NCI-H2196 treated with DMSO at 0.1 percent for 48 hours (cell line): ENCODE measurements at regions not wholly inside any gene's neighbourhood (a gene's known extent, or its start where the extent isn't known, plus 50 kb on each side); places are given as distances from the start of the nearest gene placed in this dataset.

Source experiments
- DNase-seq: peaks from one replicate; lab custom pipeline; 2025; ENCODE audit not compliant: unreplicated experiment; lab: John Stamatoyannopoulos, UW

DNA sequence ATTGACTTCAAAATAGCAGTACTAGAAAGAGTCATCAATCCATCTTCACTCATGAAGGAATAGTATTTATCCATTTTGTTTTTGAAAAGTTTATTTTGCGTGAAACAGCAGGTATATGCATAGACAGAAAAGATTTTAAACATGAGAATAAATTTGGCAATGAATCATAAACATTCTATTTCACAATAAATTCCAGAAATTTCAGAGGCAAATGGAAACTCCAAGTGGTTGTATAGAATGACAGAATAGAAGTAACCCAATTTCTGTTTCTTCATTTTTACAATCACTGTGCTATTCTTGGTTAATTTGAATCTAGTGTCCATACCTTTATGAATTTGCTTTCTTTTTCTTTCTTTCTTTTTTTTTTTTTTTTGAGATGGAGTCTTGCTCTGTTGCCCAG lies 173.0 kb upstream of the ECI2 start:
- DNase-seq, result no peak

DNA sequence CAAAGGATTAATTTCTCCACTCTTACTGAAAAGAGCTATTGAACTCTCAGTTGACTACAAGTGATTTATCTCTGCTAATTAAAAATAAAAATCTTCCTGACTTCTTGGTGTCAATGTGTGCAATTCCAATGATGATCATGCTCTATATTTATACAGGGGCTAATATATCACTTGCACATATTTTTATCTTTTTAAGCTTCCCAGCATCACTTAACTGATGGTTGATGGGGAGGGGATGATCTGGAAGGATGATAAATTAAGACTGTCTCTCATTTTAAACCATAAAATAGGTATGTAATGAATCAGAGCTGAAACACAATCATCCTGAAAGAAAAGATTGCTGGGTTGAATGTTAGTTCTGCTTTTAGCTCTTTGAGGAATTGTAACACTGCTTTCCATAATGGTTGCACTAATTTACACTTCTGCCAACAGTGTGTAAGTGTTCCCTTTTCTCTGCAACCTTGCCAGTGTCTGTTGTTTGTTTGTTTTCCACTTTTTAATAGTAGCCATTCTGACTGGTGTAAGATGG lies 169.6 kb upstream of the ECI2 start:
- DNase-seq, result no peak

DNA sequence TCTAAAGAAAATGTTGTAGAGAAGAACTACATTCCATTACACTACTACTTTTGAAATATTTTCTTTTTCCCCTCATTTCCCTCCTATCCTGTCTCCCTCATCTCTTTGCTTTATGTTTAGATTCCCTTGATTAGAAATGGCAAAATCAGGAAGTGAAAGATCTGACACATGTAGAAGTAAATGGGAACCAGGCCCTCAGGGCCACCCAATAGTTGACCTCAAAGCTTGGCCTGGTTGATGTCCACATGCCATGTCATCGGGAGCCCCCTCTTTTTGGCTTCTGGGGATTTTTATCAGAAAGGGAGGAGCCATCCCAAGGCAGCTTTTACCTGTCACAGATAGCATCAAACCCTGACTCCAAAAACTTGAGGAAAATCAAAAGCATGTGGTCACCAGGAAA lies 168.3 kb upstream of the ECI2 start:
- no peak for DNase-seq

- no peak for DNase-seq
Observed at GRCh38 chr6:4302524-4302923, 167.1 kb upstream of the ECI2 start.

DNA sequence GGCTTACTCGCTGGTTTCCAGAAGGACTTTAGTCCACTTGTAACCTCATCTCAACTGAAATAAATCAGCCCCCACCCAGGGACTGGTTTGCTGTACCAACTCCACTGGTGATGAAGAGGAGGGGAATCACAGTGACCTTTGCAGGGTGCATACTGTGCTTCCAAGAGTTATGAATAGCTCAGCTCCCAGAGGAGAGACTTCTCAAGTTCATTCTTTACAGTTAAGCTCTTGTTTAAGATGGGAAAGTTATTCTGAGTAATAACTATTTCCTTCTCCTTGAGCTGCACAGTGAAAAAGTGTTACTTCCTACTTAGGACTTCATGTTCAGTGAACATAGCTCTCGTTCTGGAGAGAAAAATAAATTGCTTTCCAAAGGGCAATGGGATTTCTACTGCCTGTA lies 166.5 kb upstream of the ECI2 start:
- no peak for DNase-seq

DNA sequence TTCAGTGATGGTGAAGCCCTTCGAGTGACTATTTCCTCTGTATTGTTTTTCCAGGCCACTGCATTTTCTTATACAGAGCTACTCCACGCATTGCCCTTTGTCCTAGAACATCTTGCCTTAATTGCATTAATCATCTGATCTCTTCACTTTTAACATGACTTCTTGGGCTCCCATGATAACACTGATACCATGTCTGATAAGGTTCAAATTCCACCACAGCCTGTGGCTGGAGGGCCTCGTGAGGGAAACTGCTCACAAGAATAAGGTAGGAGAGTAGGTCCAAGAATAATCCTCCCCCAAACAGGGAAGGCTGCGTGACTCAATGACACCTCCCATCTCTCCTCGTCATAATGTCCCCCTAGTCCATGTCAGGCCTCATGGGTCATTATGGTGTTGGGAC lies 165.5 kb upstream of the ECI2 start:
- DNase-seq, result no peak

DNA sequence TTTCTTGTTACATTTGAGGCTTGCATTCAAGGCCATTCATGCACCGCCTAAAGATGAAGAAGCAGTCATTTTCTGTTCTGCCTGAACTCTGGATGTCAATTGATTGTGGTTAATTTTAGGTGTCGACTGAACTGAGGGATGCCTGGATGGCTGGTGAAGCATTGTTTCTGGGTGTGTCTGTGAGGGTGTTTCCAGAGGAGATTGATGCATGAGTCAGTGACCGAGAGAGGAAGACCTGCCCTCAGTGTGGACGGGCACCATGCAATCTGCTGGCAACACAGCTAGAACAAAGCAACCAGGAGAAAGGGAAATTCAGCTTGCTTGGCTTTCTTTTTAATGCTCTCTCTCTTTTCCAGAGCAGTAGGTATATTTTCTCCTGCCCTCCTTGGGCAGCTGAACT lies 164.1 kb upstream of the ECI2 start:
- DNase-seq, result no peak

- DNase-seq, result no peak
Observed at GRCh38 chr6:4297348-4297747, 162.0 kb upstream of the ECI2 start.

- DNase-seq, result no peak
Observed at GRCh38 chr6:4296552-4296951, 161.2 kb upstream of the ECI2 start.

DNA sequence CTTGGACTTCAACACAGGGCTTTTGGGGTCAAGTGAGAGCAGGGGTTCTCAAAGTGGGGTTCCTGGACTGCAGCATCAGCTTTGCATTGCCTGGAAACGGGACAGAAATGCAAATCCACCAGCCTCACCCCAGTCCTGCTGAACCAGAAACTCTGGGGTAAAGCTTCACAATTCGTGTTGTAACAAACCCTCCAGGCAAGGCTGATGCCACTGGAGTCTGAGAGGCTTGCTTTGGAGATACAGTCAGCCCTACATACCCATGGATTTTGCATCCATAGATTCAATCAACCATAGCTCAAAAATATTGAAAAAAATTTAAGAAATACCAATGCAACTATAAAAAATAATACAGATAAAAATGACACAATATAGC lies 160.4 kb upstream of the ECI2 start:
- DNase-seq, result no peak

DNA sequence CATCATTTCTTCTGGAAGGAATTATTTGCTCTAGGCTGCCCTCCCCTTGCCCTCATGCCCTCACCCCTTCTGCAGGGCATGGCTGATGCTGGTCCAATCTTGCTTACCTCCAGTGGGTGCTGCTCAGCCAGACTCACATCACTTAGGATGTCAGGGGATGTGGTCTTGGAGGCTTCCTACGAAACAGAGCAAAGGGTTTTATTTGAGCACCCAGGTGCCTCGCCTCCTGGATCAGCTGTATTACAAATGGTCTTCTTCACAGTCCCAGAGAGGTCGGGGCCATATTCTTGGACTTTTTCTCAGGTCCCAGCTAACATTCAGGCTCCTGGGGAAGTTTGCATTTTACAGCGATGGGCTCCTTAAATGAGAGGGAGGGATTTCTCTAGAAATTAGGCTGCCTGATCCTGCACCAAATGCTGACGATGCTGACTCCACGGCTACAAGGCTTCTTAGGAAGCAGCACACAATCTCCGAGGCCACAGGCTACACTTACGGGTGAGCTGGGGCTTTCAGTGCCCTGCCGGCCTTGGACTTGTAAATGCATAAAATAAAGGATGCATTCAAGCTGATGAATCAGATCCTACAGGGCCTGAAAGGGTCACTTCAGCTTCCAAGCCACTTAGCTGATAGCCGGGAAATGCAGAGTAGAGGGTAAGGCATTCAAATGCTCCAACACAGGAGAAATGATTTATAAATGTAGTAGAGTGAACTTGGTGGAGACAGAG lies 159.8 kb upstream of the ECI2 start:
- DNase-seq, result no peak

DNA sequence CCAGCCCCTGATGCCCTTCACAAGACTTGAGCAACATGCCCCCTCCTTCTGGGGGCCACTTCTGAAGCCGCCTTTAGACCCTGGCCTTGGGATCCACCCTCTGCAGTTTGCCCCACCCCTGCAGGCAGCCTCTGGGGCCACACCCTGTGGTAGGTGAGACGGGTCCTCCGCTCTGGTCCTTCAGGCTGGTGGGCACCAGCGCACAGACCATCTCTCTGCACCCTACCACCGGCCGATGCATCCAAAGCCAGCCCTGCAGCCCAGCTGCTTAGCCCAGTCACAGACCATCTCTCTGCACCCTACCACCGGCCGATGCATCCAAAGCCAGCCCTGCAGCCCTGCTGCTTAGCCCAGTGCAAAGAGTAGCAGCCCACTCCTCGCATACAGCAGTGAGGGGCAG lies 159.3 kb upstream of the ECI2 start:
- no peak for DNase-seq

DNA sequence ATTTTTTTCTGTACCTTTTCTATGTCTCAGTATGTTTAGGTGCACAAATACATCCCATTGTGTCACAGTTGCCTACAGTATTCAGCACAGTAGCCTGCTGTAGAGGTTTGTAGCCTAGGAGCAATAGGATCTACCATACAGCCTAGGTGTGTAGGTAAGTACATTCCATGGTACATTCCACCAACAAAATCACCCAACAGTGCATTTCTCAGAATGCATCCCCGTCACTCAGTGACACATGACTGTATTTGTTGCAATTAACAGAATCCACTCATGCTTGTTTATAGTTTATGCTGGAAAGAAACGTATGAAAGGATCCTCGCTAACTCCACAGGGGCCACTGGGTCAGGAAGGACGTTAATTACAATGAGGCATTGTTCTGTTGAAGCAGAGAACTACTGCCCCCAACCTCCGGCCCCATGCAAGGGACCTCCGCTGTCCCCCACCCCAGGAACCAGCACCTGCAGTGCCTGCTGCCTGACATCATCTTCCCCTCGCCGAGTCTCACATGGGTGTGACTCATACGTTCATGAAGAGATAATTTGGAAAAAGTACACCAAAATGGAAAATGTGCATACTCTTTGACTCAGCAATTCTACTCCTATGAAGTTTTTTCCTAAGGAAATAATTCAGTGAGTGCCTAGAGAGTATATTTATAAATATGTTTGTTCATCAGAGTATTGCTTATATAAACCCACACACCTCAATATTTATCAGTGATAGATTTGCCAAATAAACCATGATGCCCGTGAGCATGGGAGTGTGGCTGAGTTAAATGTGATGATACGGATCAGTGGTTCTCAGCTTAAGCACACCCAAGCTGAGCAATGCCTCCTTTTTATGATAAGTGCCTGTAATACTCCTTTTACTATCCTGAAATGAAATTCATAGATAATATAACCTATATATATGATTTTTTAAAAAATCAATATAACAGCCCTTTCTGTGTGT lies 156.4 kb upstream of the ECI2 start:
- no peak for DNase-seq

DNA sequence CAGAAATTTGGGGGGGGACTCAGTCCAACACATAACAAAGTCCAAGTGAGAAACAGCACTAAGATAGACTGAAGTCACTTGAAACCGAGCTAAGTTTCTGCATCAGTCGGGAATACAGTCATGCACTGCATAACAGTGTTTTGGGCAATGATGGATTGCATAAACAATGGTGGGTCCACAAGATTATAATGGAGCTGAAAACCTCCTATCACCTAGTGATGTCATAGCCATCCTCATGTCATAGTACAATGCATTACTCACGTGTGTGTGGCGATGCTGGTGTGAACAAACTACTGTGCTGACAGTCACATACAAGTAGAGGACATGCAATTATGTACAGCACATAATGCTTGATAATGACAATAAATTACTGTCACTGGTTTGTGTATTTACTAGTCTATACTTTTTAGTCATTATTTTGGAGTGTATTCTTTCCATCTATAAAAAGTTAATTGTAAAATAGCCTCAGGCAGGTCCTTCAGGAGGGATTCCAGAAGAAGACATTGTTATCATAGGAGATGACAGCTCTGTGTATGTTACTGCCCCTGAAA lies 154.5 kb upstream of the ECI2 start:
- DNase-seq, result no peak

- no peak for DNase-seq
Observed at GRCh38 chr6:4287811-4288244, 152.5 kb upstream of the ECI2 start.

DNA sequence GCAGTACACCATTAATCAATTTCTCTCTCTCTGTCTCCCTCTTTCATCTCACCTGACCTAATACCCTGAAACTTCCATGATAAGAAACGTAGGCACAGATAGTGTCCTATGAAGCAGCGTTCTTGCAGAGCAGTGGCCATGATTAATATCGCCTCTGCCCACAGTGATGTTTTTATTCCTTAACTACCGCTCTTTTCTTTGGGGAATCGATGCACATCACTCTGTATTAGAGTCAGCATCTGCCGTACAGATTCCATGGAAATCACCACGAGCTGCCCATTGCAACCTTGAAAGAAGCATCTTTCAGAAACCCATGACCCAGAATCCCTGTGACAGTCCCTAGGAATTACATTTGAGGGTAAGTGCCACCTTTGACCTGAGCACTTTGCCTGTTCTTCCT lies 152.0 kb upstream of the ECI2 start:
- DNase-seq, result no peak

DNA sequence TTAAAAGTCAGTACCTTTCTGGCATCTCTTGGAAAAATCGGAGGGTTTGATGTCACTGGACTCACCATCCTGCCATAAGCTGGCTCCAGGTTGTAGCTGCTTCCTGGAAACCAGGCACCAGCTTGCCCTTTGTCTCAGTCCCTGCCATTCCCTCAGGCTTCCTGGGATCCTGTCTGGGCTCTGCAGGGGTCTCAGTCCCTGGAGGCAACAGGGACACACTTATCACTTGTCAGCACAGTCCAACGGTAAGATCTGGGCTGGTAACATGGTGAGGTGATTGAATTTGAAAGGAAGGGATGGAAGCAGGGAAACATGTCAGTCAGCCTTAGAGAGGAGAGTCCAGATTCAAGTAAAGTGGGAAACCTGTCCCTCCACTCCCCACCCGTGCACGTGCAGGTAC lies 147.6 kb upstream of the ECI2 start:
- DNase-seq, result no peak

GRCh38 chr6:4281341-4282293 lies 146.2 kb upstream of the ECI2 start:
- DNase-seq, result peak; percentile 43

DNA sequence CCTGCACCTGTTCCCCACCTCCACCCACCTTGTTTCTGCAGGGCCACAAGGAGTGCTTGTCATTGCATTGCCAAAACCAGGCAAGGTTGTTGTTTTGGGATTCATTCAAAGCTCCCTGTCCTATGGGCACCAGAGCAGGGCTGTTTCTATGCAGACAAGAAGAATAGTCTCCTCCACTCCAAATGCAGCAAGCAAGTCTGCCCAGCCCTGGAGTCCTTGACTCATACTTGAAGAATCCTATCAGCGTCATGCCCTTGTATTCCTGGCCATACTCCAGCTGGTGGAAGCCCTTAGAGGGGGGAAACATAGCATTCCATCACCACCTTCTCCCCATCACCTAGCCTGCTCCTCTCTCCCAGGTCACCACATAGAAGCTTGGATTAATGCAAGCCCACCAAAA lies 145.3 kb upstream of the ECI2 start:
- DNase-seq, result no peak

- no peak for DNase-seq
Observed at GRCh38 chr6:4280031-4280430, 144.7 kb upstream of the ECI2 start.
